HepG2 (cell line): ENCODE measurements at regions not wholly inside any gene's neighbourhood (a gene's known extent, or its start where the extent isn't known, plus 50 kb on each side); places are given as distances from the start of the nearest gene placed in this dataset.

Source experiments
- ADNP ChIP-seq: sonication (generic); formaldehyde crosslinking; IDR thresholded peaks from 2 replicates; pipeline ENCODE4 v1.4.0; 2020; ENCODE audit warnings: missing genetic modification reagents
- BRF2 ChIP-seq: sonication (generic); formaldehyde crosslinking; IDR thresholded peaks from 2 replicates; pipeline ENCODE4 v1.8.1; 2022; ENCODE audit warnings: mild to moderate bottlenecking, missing genetic modification reagents
- GTF3A ChIP-seq: sonication (generic); formaldehyde crosslinking; conservative IDR thresholded peaks from 2 replicates; pipeline ENCODE4 v1.4.0; 2020; ENCODE audit warnings: mild to moderate bottlenecking, missing genetic modification reagents
- HBP1 ChIP-seq: IDR thresholded peaks from 2 replicates; pipeline ENCODE4 v1.6.1; 2016; ENCODE audit warnings: low read depth, control low read depth
- ISX ChIP-seq: sonication (generic); formaldehyde crosslinking; conservative IDR thresholded peaks from 2 replicates; pipeline ENCODE4 v1.5.0; 2020; ENCODE audit warnings: missing genetic modification reagents
- TCF12 ChIP-seq, 2 experiments: fragments of 450-650 bp in 1 of 2; sonication (generic) in 1 of 2; formaldehyde crosslinking in 1 of 2; IDR thresholded peaks; 2 replicates each; pipeline versions ENCODE4 v1.6.1 to v1.8.0; 2017 to 2022; ENCODE audit warnings: antibody characterized with exemption in 1 of 2, mild to moderate bottlenecking in 1 of 2, missing genetic modification reagents in 1 of 2, moderate library complexity in 1 of 2
- ZNF543 ChIP-seq: sonication (generic); formaldehyde crosslinking; IDR thresholded peaks from 2 replicates; pipeline ENCODE4 v1.4.0; 2020; ENCODE audit warnings: mild to moderate bottlenecking, missing genetic modification reagents
- TF ChIP-seq, protein P1 (sequence below): sonication (generic); formaldehyde crosslinking; IDR thresholded peaks from 2 replicates; pipeline ENCODE4 v1.5.0; 2020; ENCODE audit warnings: missing genetic modification reagents

- TF ChIP-seq BRF2 (CRISPR knock-in tag) (no peak), ISX (no peak), HBP1 (CRISPR knock-in tag) (no peak), GTF3A (CRISPR knock-in tag) (no peak), TCF12 (IDR thresholded peaks at IDR 0.05) (no peak), TCF12 (CRISPR knock-in tag; IDR thresholded peaks at IDR 0.05) (no peak), ZNF543 (CRISPR knock-in tag) (no peak), ADNP (no peak)
- TF ChIP-seq, protein P1, sequence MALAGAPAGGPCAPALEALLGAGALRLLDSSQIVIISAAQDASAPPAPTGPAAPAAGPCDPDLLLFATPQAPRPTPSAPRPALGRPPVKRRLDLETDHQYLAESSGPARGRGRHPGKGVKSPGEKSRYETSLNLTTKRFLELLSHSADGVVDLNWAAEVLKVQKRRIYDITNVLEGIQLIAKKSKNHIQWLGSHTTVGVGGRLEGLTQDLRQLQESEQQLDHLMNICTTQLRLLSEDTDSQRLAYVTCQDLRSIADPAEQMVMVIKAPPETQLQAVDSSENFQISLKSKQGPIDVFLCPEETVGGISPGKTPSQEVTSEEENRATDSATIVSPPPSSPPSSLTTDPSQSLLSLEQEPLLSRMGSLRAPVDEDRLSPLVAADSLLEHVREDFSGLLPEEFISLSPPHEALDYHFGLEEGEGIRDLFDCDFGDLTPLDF, result no peak
Measured at GRCh38 chr12:58313091-58313855, 371.9 kb downstream of the ATP23 start.
